ENCODE measurements at regions not wholly inside any gene's neighbourhood (a gene's known extent, or its start where the extent isn't known, plus 50 kb on each side); places are given as distances from the start of the nearest gene placed in this dataset.

DNA sequence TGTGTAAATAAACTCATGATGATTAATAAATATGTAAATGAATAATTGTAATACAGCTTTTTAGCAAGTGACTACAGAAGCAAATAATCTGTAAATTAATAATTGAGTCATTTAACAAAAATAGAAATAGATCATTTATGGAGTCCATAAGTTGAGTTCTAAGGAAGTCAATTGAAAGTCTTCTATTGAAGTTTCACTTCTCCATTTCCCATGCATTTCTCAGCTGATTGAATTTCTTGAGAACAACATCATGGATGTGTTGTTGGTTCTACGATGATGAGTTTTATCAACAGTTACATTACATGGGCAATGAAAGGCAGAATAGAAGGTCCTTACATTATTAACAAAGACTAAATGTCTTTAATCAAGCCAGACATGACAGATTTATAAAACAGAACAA is 290.4 kb downstream of the MAP2K6 start:
- no peaks in the 10 kb centered on the region for H3K9me3 ChIP-seq (ENCODE audit: control insufficient read depth, low read length)
- no peak overlapping the region for H3K4me3 ChIP-seq (ENCODE audit: low read depth, low read length)
- H3K4me1 ChIP-seq, result no peaks in the 10 kb centered on the region
- no peak overlapping the region for H2AFZ ChIP-seq
- H3K9ac ChIP-seq, result no peak overlapping the region
- TF ChIP-seq, protein P1, sequence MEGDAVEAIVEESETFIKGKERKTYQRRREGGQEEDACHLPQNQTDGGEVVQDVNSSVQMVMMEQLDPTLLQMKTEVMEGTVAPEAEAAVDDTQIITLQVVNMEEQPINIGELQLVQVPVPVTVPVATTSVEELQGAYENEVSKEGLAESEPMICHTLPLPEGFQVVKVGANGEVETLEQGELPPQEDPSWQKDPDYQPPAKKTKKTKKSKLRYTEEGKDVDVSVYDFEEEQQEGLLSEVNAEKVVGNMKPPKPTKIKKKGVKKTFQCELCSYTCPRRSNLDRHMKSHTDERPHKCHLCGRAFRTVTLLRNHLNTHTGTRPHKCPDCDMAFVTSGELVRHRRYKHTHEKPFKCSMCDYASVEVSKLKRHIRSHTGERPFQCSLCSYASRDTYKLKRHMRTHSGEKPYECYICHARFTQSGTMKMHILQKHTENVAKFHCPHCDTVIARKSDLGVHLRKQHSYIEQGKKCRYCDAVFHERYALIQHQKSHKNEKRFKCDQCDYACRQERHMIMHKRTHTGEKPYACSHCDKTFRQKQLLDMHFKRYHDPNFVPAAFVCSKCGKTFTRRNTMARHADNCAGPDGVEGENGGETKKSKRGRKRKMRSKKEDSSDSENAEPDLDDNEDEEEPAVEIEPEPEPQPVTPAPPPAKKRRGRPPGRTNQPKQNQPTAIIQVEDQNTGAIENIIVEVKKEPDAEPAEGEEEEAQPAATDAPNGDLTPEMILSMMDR (IDR thresholded peaks at IDR 0.05), result no peak
- no peak overlapping the region for H3K4me2 ChIP-seq (ENCODE audit: low read length)
- H3K36me3 ChIP-seq (ENCODE audit: control insufficient read depth, insufficient read depth, low read length), result no peaks in the 10 kb centered on the region
- H3K27ac ChIP-seq, result no peak overlapping the region
- H3K27me3 ChIP-seq (ENCODE audit: control insufficient read depth, insufficient read depth, low read length), result no peaks in the 10 kb centered on the region
- no peaks in the 10 kb centered on the region for H3K79me2 ChIP-seq

DNA sequence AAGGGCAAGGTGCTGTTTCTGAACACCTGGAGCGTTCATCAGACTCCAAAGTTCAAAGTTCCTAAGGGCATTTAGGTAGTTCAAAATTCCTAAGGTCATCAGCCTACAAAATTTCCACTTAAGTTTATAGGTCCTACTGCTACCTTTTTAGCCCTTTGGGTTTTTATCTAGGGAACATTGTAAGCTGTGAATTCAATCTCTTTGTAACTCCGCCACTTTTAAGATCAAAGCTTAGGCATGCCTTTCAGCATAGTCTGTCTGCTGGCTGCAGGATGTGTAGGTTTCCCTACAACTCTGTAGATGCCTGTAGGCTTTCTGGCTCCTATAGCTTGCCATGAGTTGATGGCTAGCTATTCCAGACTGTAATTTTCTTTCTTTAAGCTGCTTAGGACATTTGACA is 291.6 kb downstream of the MAP2K6 start:
- Histone ChIP-seq H3K36me3 (ENCODE audit: control insufficient read depth, insufficient read depth, low read length) (no peaks in the 10 kb centered on the region), H2AFZ (no peak overlapping the region), H3K9ac (no peak overlapping the region), H3K4me2 (ENCODE audit: low read length) (no peak overlapping the region), H3K27me3 (ENCODE audit: control insufficient read depth, insufficient read depth, low read length) (no peaks in the 10 kb centered on the region), H3K4me1 (no peaks in the 10 kb centered on the region), H3K27ac (no peak overlapping the region), H3K79me2 (no peaks in the 10 kb centered on the region), H3K9me3 (ENCODE audit: control insufficient read depth, low read length) (no peaks in the 10 kb centered on the region), H3K4me3 (ENCODE audit: low read depth, low read length) (no peak overlapping the region)
- TF ChIP-seq, protein P1 (IDR thresholded peaks at IDR 0.05), result no peak

DNA sequence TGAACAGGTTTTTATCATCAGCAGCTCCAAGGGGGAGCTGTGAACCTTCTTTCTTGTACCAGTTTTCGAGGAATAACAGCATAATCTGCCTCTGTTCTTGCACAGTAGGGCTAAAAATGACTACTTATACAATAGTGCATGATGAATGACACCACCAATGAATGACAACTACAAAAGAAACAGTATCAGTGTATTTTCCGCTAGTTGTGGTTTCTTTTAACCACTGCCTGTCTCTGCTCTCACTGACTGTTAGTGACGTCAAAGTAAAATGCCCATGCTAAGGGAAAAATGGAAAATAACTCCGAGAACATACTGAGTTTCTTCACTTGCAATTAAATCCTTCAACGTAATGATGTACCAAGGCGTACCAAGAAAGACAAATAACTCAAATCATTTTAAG is 294.9 kb downstream of the MAP2K6 start:
- Histone ChIP-seq H3K36me3 (ENCODE audit: control insufficient read depth, insufficient read depth, low read length) (no peaks in the 10 kb centered on the region), H3K27me3 (ENCODE audit: control insufficient read depth, insufficient read depth, low read length) (no peaks in the 10 kb centered on the region), H3K9me3 (ENCODE audit: control insufficient read depth, low read length) (no peaks in the 10 kb centered on the region), H3K9ac (no peak overlapping the region), H3K4me2 (ENCODE audit: low read length) (no peak overlapping the region), H3K27ac (no peak overlapping the region), H3K4me1 (peaks cover 2% of the 10 kb centered on the region), H3K79me2 (no peaks in the 10 kb centered on the region), H2AFZ (no peak overlapping the region), H3K4me3 (ENCODE audit: low read depth, low read length) (no peak overlapping the region)
- TF ChIP-seq, protein P1 (IDR thresholded peaks at IDR 0.05), result no peak

DNA sequence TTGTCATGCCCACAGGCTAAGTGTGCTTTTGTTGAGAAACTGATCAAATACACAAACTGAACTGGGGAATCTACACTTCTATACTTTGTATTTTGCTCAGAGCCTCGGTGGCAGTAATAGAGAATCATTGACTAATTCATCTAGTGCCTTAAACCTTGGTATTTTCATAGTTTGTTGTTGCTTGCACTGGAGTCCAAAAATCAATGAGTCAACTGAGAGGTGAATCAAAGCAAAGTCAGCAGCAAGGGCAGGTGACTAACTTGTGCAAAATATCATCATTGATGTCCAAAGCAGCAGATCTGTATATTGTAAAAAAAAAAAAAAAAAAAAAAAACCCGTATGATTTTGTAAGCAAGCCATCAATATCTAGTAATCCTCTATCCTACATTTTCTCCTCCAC is 296.4 kb downstream of the MAP2K6 start:
- Histone ChIP-seq H3K9me3 (ENCODE audit: control insufficient read depth, low read length) (no peaks in the 10 kb centered on the region), H3K9ac (no peak overlapping the region)

DNA sequence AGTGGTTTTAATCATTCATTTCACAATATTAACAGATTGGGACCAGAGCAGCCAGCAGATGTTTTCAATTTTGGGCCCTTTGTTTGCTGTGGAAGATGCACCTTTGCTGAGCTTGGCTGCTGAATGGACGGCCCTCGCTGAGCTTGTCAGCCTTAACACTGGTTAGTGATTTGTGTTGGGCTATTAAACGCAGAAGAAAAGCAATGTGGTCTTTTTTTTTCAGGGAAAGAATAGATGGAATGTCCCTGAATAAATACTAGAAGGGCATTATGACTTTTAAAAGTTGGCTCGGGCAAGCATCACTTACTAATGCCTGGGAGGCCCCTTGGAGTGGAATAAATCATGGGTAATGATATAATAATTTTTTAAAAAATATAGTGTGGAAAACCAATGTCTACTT is 297.0 kb downstream of the MAP2K6 start:
- no peak overlapping the region for H3K27ac ChIP-seq
- H3K79me2 ChIP-seq, result no peaks in the 10 kb centered on the region
- H3K4me2 ChIP-seq (ENCODE audit: low read length), result no peak overlapping the region
- H3K4me1 ChIP-seq, result peaks cover 2% of the 10 kb centered on the region
- TF ChIP-seq, protein P1 (IDR thresholded peaks at IDR 0.05), result no peak
- H3K27me3 ChIP-seq (ENCODE audit: control insufficient read depth, insufficient read depth, low read length), result no peaks in the 10 kb centered on the region
- no peaks in the 10 kb centered on the region for H3K36me3 ChIP-seq (ENCODE audit: control insufficient read depth, insufficient read depth, low read length)
- no peak overlapping the region for H3K4me3 ChIP-seq (ENCODE audit: low read depth, low read length)
- H3K9me3 ChIP-seq (ENCODE audit: control insufficient read depth, low read length), result no peaks in the 10 kb centered on the region
- no peak overlapping the region for H3K9ac ChIP-seq
- no peak overlapping the region for H2AFZ ChIP-seq

More for the DNA sequence above, 296.4 kb downstream of the MAP2K6 start:
- Histone ChIP-seq H3K4me3 (ENCODE audit: low read depth, low read length) (no peak overlapping the region), H2AFZ (no peak overlapping the region), H3K27me3 (ENCODE audit: control insufficient read depth, insufficient read depth, low read length) (no peaks in the 10 kb centered on the region), H3K4me2 (ENCODE audit: low read length) (no peak overlapping the region), H3K27ac (no peak overlapping the region), H3K79me2 (no peaks in the 10 kb centered on the region), H3K36me3 (ENCODE audit: control insufficient read depth, insufficient read depth, low read length) (no peaks in the 10 kb centered on the region), H3K4me1 (peaks cover 2% of the 10 kb centered on the region)
- TF ChIP-seq, protein P1 (IDR thresholded peaks at IDR 0.05), result no peak
